ENCODE measurements at regions not wholly inside any gene's neighbourhood (a gene's known extent, or its start where the extent isn't known, plus 50 kb on each side); places are given as distances from the start of the nearest gene placed in this dataset.

GRCh38 chr12:19054035-19054434, 75.5 kb upstream of the PLEKHA5 start:
- no peaks in the 10 kb centered on the region for H3K79me2 ChIP-seq (replicated peaks; ENCODE audit: insufficient read depth, low read length)
- no peak overlapping the region for H3K9ac ChIP-seq (ENCODE audit: low read length)
- H3K27ac ChIP-seq (ENCODE audit: low read length) = peak overlapping the region; percentile 24
- no peak overlapping the region for H2AFZ ChIP-seq (ENCODE audit: low read depth, low read length)
- no peaks in the 10 kb centered on the region for H3K9me3 ChIP-seq (ENCODE audit: low read length)
- H3K36me3 ChIP-seq (ENCODE audit: insufficient read depth, low read length) = no peaks in the 10 kb centered on the region
- H4K20me1 ChIP-seq (ENCODE audit: insufficient read depth) = no peaks in the 10 kb centered on the region
- no peak overlapping the region for H3K4me2 ChIP-seq (ENCODE audit: low read length)
- H3F3A ChIP-seq (ENCODE audit: insufficient read depth, low read length, poor library complexity, severe bottlenecking) = no peaks in the 10 kb centered on the region
- no peak for TF ChIP-seq TAF1 (IDR thresholded peaks at IDR 0.05; ENCODE audit: low read depth)
- TF ChIP-seq, protein P1, sequence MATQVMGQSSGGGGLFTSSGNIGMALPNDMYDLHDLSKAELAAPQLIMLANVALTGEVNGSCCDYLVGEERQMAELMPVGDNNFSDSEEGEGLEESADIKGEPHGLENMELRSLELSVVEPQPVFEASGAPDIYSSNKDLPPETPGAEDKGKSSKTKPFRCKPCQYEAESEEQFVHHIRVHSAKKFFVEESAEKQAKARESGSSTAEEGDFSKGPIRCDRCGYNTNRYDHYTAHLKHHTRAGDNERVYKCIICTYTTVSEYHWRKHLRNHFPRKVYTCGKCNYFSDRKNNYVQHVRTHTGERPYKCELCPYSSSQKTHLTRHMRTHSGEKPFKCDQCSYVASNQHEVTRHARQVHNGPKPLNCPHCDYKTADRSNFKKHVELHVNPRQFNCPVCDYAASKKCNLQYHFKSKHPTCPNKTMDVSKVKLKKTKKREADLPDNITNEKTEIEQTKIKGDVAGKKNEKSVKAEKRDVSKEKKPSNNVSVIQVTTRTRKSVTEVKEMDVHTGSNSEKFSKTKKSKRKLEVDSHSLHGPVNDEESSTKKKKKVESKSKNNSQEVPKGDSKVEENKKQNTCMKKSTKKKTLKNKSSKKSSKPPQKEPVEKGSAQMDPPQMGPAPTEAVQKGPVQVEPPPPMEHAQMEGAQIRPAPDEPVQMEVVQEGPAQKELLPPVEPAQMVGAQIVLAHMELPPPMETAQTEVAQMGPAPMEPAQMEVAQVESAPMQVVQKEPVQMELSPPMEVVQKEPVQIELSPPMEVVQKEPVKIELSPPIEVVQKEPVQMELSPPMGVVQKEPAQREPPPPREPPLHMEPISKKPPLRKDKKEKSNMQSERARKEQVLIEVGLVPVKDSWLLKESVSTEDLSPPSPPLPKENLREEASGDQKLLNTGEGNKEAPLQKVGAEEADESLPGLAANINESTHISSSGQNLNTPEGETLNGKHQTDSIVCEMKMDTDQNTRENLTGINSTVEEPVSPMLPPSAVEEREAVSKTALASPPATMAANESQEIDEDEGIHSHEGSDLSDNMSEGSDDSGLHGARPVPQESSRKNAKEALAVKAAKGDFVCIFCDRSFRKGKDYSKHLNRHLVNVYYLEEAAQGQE (IDR thresholded peaks at IDR 0.05; ENCODE audit: borderline replicate concordance) = no peak
- TF ChIP-seq EP300 (conservative IDR thresholded peaks at IDR 0.05; ENCODE audit: poor library complexity, severe bottlenecking) = no peak
- TF ChIP-seq SMC3 (conservative IDR thresholded peaks at IDR 0.05; ENCODE audit: poor library complexity) = no peak
- TF ChIP-seq EZH2 (IDR thresholded peaks at IDR 0.05; ENCODE audit: borderline replicate concordance, insufficient read depth, low read length, poor library complexity, severe bottlenecking) = no peak
- no peak for TF ChIP-seq MXI1 (conservative IDR thresholded peaks at IDR 0.05; ENCODE audit: poor library complexity, severe bottlenecking)
- TF ChIP-seq CTCF (IDR thresholded peaks at IDR 0.05; ENCODE audit: poor library complexity, severe bottlenecking) = no peak
- no peak for TF ChIP-seq POLR2AphosphoS5 (IDR thresholded peaks at IDR 0.05)
- TF ChIP-seq RAD21 (conservative IDR thresholded peaks at IDR 0.05) = no peak
- H3K4me3 ChIP-seq (ENCODE audit: low read length) = no peak overlapping the region
- H3K9me2 ChIP-seq (ENCODE audit: insufficient read depth, low read length) = no peaks in the 10 kb centered on the region
- H3K27me3 ChIP-seq (ENCODE audit: insufficient read depth, low read depth, low read length) = no peaks in the 10 kb centered on the region

GRCh38 chr12:19055589-19055988, 73.9 kb upstream of the PLEKHA5 start:
- no peaks in the 10 kb centered on the region for H4K20me1 ChIP-seq (ENCODE audit: insufficient read depth)

More at GRCh38 chr12:19055589-19055988, 73.9 kb upstream of the PLEKHA5 start:
- Histone ChIP-seq H3K9me3 (ENCODE audit: low read length) (no peaks in the 10 kb centered on the region), H3K27me3 (ENCODE audit: insufficient read depth, low read depth, low read length) (no peaks in the 10 kb centered on the region), H3K9me2 (ENCODE audit: insufficient read depth, low read length) (no peaks in the 10 kb centered on the region), H3K4me2 (ENCODE audit: low read length) (no peak overlapping the region), H3K4me3 (ENCODE audit: low read length) (no peak overlapping the region), H3F3A (ENCODE audit: insufficient read depth, low read length, poor library complexity, severe bottlenecking) (no peaks in the 10 kb centered on the region), H3K27ac (ENCODE audit: low read length) (peak overlapping the region; percentile 48), H3K36me3 (ENCODE audit: insufficient read depth, low read length) (no peaks in the 10 kb centered on the region), H3K79me2 (replicated peaks; ENCODE audit: insufficient read depth, low read length) (no peaks in the 10 kb centered on the region), H3K9ac (ENCODE audit: low read length) (no peak overlapping the region), H2AFZ (ENCODE audit: low read depth, low read length) (no peak overlapping the region)
- TF ChIP-seq EZH2 (IDR thresholded peaks at IDR 0.05; ENCODE audit: borderline replicate concordance, insufficient read depth, low read length, poor library complexity, severe bottlenecking) (no peak), TAF1 (IDR thresholded peaks at IDR 0.05; ENCODE audit: low read depth) (no peak), MXI1 (conservative IDR thresholded peaks at IDR 0.05; ENCODE audit: poor library complexity, severe bottlenecking) (no peak), SMC3 (conservative IDR thresholded peaks at IDR 0.05; ENCODE audit: poor library complexity) (no peak), EP300 (conservative IDR thresholded peaks at IDR 0.05; ENCODE audit: poor library complexity, severe bottlenecking) (no peak), CTCF (IDR thresholded peaks at IDR 0.05; ENCODE audit: poor library complexity, severe bottlenecking) (no peak), RAD21 (conservative IDR thresholded peaks at IDR 0.05) (no peak), POLR2AphosphoS5 (IDR thresholded peaks at IDR 0.05) (no peak)
- TF ChIP-seq, protein P1 (IDR thresholded peaks at IDR 0.05; ENCODE audit: borderline replicate concordance) = no peak
